ENCODE measurements at regions not wholly inside any gene's neighbourhood (a gene's known extent, or its start where the extent isn't known, plus 50 kb on each side); places are given as distances from the start of the nearest gene placed in this dataset.

- no peak overlapping the region for H3K4me3 ChIP-seq (ENCODE audit: low read depth, low read length)
- no peak for TF ChIP-seq CTCF (IDR thresholded peaks at IDR 0.05; ENCODE audit: insufficient read depth, low read depth, low read length)
- DNase-seq (ENCODE audit: low read depth), result no peak
Observed at GRCh38 chr3:111307676-111308075, 234.3 kb upstream of the CD96 start.

- no peak overlapping the region for H3K4me3 ChIP-seq (ENCODE audit: low read depth, low read length)
Observed at GRCh38 chr3:111311126-111311525, 230.9 kb upstream of the CD96 start.

GRCh38 chr3:111311709-111312235 is 230.2 kb upstream of the CD96 start:
- no peak for TF ChIP-seq CTCF (IDR thresholded peaks at IDR 0.05; ENCODE audit: insufficient read depth, low read depth, low read length)
- no peak overlapping the region for H3K4me3 ChIP-seq (ENCODE audit: low read depth, low read length)
- DNase-seq (ENCODE audit: low read depth), result peak; percentile 24

More at GRCh38 chr3:111311126-111311525, 230.9 kb upstream of the CD96 start:
- TF ChIP-seq CTCF (IDR thresholded peaks at IDR 0.05; ENCODE audit: insufficient read depth, low read depth, low read length), result no peak
- DNase-seq (ENCODE audit: low read depth), result no peak

- no peak for TF ChIP-seq CTCF (IDR thresholded peaks at IDR 0.05; ENCODE audit: insufficient read depth, low read depth, low read length)
- DNase-seq (ENCODE audit: low read depth), result no peak
- no peak overlapping the region for H3K4me3 ChIP-seq (ENCODE audit: low read depth, low read length)
Observed at GRCh38 chr3:111314181-111314873, 227.7 kb upstream of the CD96 start.

GRCh38 chr3:111314898-111315297 is 227.1 kb upstream of the CD96 start:
- DNase-seq (ENCODE audit: low read depth), result no peak
- TF ChIP-seq CTCF (IDR thresholded peaks at IDR 0.05; ENCODE audit: insufficient read depth, low read depth, low read length), result no peak

GRCh38 chr3:111315930-111316587 is 225.9 kb upstream of the CD96 start:
- peak; percentile 62 for DNase-seq (ENCODE audit: low read depth)
- TF ChIP-seq CTCF (IDR thresholded peaks at IDR 0.05; ENCODE audit: insufficient read depth, low read depth, low read length), result no peak
- H3K4me3 ChIP-seq (ENCODE audit: low read depth, low read length), result no peak overlapping the region

More at GRCh38 chr3:111314898-111315297, 227.1 kb upstream of the CD96 start:
- H3K4me3 ChIP-seq (ENCODE audit: low read depth, low read length), result no peak overlapping the region
